ENCODE measurements at regions not wholly inside any gene's neighbourhood (a gene's known extent, or its start where the extent isn't known, plus 50 kb on each side); places are given as distances from the start of the nearest gene placed in this dataset.

GRCh38 chr4:104682311-104682710 is 187.6 kb upstream of the CXXC4 start:
- DNase-seq = no peak

- DNase-seq = no peak
Measured at GRCh38 chr4:104693601-104694201, 199.0 kb upstream of the CXXC4 start.

- no peak for DNase-seq
Measured at GRCh38 chr4:104716584-104716983, 221.9 kb upstream of the CXXC4 start.

GRCh38 chr4:104719539-104720230 is 225.0 kb upstream of the CXXC4 start:
- DNase-seq = no peak

GRCh38 chr4:104722467-104722866 is 227.8 kb upstream of the CXXC4 start:
- no peak for DNase-seq

- DNase-seq = no peak
Measured at GRCh38 chr4:104726002-104726401, 231.3 kb upstream of the CXXC4 start.

- DNase-seq = no peak
Measured at GRCh38 chr4:104727643-104728042, 232.9 kb upstream of the CXXC4 start.

- DNase-seq = no peak
Measured at GRCh38 chr4:104728380-104729122, 233.9 kb upstream of the CXXC4 start.

GRCh38 chr4:104732766-104733165 is 238.1 kb upstream of the CXXC4 start:
- DNase-seq = no peak

- no peak for DNase-seq
Measured at GRCh38 chr4:104735174-104735573, 240.5 kb upstream of the CXXC4 start.

GRCh38 chr4:104740161-104740560 is 245.5 kb upstream of the CXXC4 start:
- no peak for DNase-seq

- DNase-seq = no peak
Measured at GRCh38 chr4:104743215-104743653, 248.5 kb upstream of the CXXC4 start.

- no peak for DNase-seq
Measured at GRCh38 chr4:104747635-104748034, 252.9 kb upstream of the CXXC4 start.

GRCh38 chr4:104749062-104749461 is 254.4 kb upstream of the CXXC4 start:
- DNase-seq = no peak

- DNase-seq = no peak
Measured at GRCh38 chr4:104750008-104750407, 255.3 kb upstream of the CXXC4 start.

GRCh38 chr4:104751468-104751867 is 256.8 kb upstream of the CXXC4 start:
- DNase-seq = no peak

- DNase-seq = no peak
Measured at GRCh38 chr4:104752337-104752736, 257.6 kb upstream of the CXXC4 start.

GRCh38 chr4:104756837-104757236 is 262.1 kb upstream of the CXXC4 start:
- DNase-seq = no peak

GRCh38 chr4:104758574-104758973 is 263.9 kb upstream of the CXXC4 start:
- DNase-seq = no peak

GRCh38 chr4:104763554-104764222 is 269.0 kb upstream of the CXXC4 start:
- DNase-seq = no peak

- no peak for DNase-seq
Measured at GRCh38 chr4:104766676-104767075, 272.0 kb upstream of the CXXC4 start.

GRCh38 chr4:104772849-104773248 is 278.2 kb upstream of the CXXC4 start:
- no peak for DNase-seq

GRCh38 chr4:104795264-104795939 is 300.7 kb upstream of the CXXC4 start:
- no peak for DNase-seq

All from stimulated activated naive CD4-positive, alpha-beta T cell (primary cell).